ENCODE measurements at regions not wholly inside any gene's neighbourhood (a gene's known extent, or its start where the extent isn't known, plus 50 kb on each side); places are given as distances from the start of the nearest gene placed in this dataset.

- no peak for TF ChIP-seq CTCF (IDR thresholded peaks at IDR 0.05)
- no peak for TF ChIP-seq EP300 (IDR thresholded peaks at IDR 0.05)
These were observed 50.9 kb upstream of the C5orf58 start for GRCh38 chr5:170181902-170182301.
